SU-DHL-6 (cell line): ENCODE measurements at regions not wholly inside any gene's neighbourhood (a gene's known extent, or its start where the extent isn't known, plus 50 kb on each side); places are given as distances from the start of the nearest gene placed in this dataset.

Experiments used
- CTCF ChIP-seq: fragments of 200-600 bp; sonication (generic); IDR thresholded peaks from one replicate; pipeline ENCODE4 v1.5.1; 2017; ENCODE audit warnings: antibody characterized with exemption, mild to moderate bottlenecking, low read length, moderate library complexity; ENCODE audit not compliant: insufficient read depth, poor library complexity, severe bottlenecking
- EZH2phosphoT487 ChIP-seq: fragments of 200-600 bp; sonication (generic), shearing (Covaris generic); conservative IDR thresholded peaks from 2 replicates; pipeline ENCODE4 v1.6.1; 2018; ENCODE audit warnings: mild to moderate bottlenecking, antibody characterized with exemption, low read length, moderate library complexity, mixed read lengths

DNA sequence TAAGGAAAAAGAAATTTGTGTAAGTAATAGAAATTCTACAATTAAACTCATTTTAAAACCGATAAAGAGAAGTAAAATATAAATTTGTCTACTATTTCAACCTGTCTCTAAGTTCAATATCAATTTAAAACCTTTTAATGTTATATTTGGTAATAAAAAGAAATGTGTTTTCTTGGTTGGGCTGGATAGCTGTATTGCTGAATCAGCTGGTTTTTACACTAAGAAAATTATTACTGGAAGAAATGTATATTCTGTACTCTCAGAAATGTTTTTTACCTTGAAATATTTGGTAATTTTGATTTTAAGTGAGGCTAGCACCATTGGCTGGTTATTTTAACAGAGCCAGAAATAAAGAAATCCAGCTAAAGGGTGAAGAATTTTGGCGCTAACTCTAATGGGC, 87.1 kb upstream of the CNTNAP4 start:
- TF ChIP-seq CTCF = no peak
- TF ChIP-seq EZH2phosphoT487 = no peak
